ENCODE measurements at regions not wholly inside any gene's neighbourhood (a gene's known extent, or its start where the extent isn't known, plus 50 kb on each side); places are given as distances from the start of the nearest gene placed in this dataset.

DNA sequence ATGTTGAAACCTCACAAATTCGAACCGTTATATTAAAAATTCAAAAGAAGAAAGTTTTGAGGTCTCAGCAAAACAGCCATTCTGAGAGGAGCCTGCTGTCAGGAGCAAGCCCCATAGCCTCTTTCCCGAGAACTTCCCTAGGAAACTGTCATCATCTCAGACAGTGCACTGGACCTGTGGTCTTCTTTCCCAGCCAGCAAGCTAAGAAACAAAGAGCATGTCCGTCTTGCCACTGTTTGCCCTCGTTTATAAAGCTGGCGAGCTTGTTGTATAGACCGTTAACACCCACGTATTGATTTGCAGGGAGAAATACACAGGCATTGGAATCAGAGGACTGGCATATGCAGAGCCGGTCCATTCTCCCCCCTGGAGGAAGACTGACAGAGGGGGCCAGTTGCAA is 407.0 kb downstream of the NPHP4 start:
- Histone ChIP-seq H3K4me2 (ENCODE audit: low read length) (no peak overlapping the region), H4K20me1 (ENCODE audit: insufficient read depth) (no peaks in the 10 kb centered on the region), H3K27ac (ENCODE audit: low read length) (no peak overlapping the region), H3K36me3 (ENCODE audit: insufficient read depth, low read length) (no peaks in the 10 kb centered on the region), H3F3A (ENCODE audit: insufficient read depth, low read length, poor library complexity, severe bottlenecking) (no peaks in the 10 kb centered on the region), H3K27me3 (ENCODE audit: insufficient read depth, low read depth, low read length) (no peaks in the 10 kb centered on the region), H2AFZ (ENCODE audit: low read depth, low read length) (no peak overlapping the region), H3K4me3 (ENCODE audit: low read length) (no peak overlapping the region), H3K79me2 (replicated peaks; ENCODE audit: insufficient read depth, low read length) (no peaks in the 10 kb centered on the region), H3K9me2 (ENCODE audit: insufficient read depth, low read length) (no peaks in the 10 kb centered on the region), H3K9me3 (ENCODE audit: low read length) (no peaks in the 10 kb centered on the region), H3K9ac (ENCODE audit: low read length) (no peak overlapping the region)
- no peak for TF ChIP-seq TAF1 (IDR thresholded peaks at IDR 0.05; ENCODE audit: low read depth)
- TF ChIP-seq, protein P1, sequence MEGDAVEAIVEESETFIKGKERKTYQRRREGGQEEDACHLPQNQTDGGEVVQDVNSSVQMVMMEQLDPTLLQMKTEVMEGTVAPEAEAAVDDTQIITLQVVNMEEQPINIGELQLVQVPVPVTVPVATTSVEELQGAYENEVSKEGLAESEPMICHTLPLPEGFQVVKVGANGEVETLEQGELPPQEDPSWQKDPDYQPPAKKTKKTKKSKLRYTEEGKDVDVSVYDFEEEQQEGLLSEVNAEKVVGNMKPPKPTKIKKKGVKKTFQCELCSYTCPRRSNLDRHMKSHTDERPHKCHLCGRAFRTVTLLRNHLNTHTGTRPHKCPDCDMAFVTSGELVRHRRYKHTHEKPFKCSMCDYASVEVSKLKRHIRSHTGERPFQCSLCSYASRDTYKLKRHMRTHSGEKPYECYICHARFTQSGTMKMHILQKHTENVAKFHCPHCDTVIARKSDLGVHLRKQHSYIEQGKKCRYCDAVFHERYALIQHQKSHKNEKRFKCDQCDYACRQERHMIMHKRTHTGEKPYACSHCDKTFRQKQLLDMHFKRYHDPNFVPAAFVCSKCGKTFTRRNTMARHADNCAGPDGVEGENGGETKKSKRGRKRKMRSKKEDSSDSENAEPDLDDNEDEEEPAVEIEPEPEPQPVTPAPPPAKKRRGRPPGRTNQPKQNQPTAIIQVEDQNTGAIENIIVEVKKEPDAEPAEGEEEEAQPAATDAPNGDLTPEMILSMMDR (IDR thresholded peaks at IDR 0.05; ENCODE audit: poor library complexity, severe bottlenecking), result no peak
- no peak for TF ChIP-seq POLR2AphosphoS5 (IDR thresholded peaks at IDR 0.05)
- no peak for TF ChIP-seq RAD21 (conservative IDR thresholded peaks at IDR 0.05)
- TF ChIP-seq, protein P2, sequence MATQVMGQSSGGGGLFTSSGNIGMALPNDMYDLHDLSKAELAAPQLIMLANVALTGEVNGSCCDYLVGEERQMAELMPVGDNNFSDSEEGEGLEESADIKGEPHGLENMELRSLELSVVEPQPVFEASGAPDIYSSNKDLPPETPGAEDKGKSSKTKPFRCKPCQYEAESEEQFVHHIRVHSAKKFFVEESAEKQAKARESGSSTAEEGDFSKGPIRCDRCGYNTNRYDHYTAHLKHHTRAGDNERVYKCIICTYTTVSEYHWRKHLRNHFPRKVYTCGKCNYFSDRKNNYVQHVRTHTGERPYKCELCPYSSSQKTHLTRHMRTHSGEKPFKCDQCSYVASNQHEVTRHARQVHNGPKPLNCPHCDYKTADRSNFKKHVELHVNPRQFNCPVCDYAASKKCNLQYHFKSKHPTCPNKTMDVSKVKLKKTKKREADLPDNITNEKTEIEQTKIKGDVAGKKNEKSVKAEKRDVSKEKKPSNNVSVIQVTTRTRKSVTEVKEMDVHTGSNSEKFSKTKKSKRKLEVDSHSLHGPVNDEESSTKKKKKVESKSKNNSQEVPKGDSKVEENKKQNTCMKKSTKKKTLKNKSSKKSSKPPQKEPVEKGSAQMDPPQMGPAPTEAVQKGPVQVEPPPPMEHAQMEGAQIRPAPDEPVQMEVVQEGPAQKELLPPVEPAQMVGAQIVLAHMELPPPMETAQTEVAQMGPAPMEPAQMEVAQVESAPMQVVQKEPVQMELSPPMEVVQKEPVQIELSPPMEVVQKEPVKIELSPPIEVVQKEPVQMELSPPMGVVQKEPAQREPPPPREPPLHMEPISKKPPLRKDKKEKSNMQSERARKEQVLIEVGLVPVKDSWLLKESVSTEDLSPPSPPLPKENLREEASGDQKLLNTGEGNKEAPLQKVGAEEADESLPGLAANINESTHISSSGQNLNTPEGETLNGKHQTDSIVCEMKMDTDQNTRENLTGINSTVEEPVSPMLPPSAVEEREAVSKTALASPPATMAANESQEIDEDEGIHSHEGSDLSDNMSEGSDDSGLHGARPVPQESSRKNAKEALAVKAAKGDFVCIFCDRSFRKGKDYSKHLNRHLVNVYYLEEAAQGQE (IDR thresholded peaks at IDR 0.05; ENCODE audit: borderline replicate concordance), result no peak
- no peak for TF ChIP-seq SMC3 (conservative IDR thresholded peaks at IDR 0.05; ENCODE audit: poor library complexity)
- TF ChIP-seq EZH2 (IDR thresholded peaks at IDR 0.05; ENCODE audit: borderline replicate concordance, insufficient read depth, low read length, poor library complexity, severe bottlenecking), result no peak
- no peak for TF ChIP-seq EP300 (conservative IDR thresholded peaks at IDR 0.05; ENCODE audit: poor library complexity, severe bottlenecking)
- no peak for TF ChIP-seq MXI1 (conservative IDR thresholded peaks at IDR 0.05; ENCODE audit: poor library complexity, severe bottlenecking)

DNA sequence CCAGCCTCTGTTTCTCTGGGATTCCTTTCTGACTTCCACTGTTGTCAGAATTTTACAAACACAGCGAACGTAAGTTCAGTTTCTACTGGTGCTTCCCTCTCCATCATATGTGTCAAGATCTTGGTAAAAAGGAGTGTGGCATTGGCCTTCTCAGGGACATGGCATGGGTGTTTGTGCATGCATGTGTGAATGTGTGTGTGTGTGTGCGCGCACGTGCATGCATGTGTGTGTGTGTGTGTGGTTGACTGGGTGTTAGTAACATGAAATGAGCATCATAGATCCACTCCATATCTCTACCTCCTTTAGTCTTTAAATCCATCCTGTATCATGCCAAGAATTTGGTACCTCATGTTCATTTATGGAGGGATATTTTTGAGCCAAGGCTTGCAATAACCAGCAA is 411.3 kb downstream of the NPHP4 start:
- TF ChIP-seq SMC3 (conservative IDR thresholded peaks at IDR 0.05; ENCODE audit: poor library complexity) (no peak), POLR2AphosphoS5 (IDR thresholded peaks at IDR 0.05) (no peak), EZH2 (IDR thresholded peaks at IDR 0.05; ENCODE audit: borderline replicate concordance, insufficient read depth, low read length, poor library complexity, severe bottlenecking) (no peak), TAF1 (IDR thresholded peaks at IDR 0.05; ENCODE audit: low read depth) (no peak), MXI1 (conservative IDR thresholded peaks at IDR 0.05; ENCODE audit: poor library complexity, severe bottlenecking) (no peak), EP300 (conservative IDR thresholded peaks at IDR 0.05; ENCODE audit: poor library complexity, severe bottlenecking) (no peak)
- Histone ChIP-seq H3K4me3 (ENCODE audit: low read length) (no peak overlapping the region), H3K79me2 (replicated peaks; ENCODE audit: insufficient read depth, low read length) (no peaks in the 10 kb centered on the region), H3F3A (ENCODE audit: insufficient read depth, low read length, poor library complexity, severe bottlenecking) (no peaks in the 10 kb centered on the region), H3K36me3 (ENCODE audit: insufficient read depth, low read length) (no peaks in the 10 kb centered on the region), H3K27ac (ENCODE audit: low read length) (no peak overlapping the region), H4K20me1 (ENCODE audit: insufficient read depth) (no peaks in the 10 kb centered on the region), H3K9ac (ENCODE audit: low read length) (no peak overlapping the region), H3K9me2 (ENCODE audit: insufficient read depth, low read length) (no peaks in the 10 kb centered on the region), H3K4me2 (ENCODE audit: low read length) (no peak overlapping the region), H3K9me3 (ENCODE audit: low read length) (no peaks in the 10 kb centered on the region), H3K27me3 (ENCODE audit: insufficient read depth, low read depth, low read length) (no peaks in the 10 kb centered on the region), H2AFZ (ENCODE audit: low read depth, low read length) (no peak overlapping the region)
